GM12878 (cell line): ENCODE measurements at regions not wholly inside any gene's neighbourhood (a gene's known extent, or its start where the extent isn't known, plus 50 kb on each side); places are given as distances from the start of the nearest gene placed in this dataset.
"Not testable (repeated sequence)": the region's sequence is repeated elsewhere in the genome, so short reads cannot be mapped to it uniquely, and the experiment has no call there.

Experiments
- ATAC-seq: fragments of 200-7000 bp; cut with Tn5 transposase; 3 replicates; pipeline ENCODE4 v1.9.1; 2020; ENCODE audit warnings: mild to moderate bottlenecking, moderate library complexity
- BruUV-seq: library from RNA; stranded (reverse); fragments of 400-500 nt; replicated peaks from 2 replicates; lab custom pipeline; 2021; lab: Mats Ljungman, UMichigan
- CTCF ChIA-PET: fragments of 300-600 bp; sonication (Branson Sonifier 250); formaldehyde crosslinking; extraction: SDS; loops from one replicate; lab custom pipeline; 2021; ENCODE audit warnings: inconsistent platforms; lab: Yijun Ruan, JAX
- POLR2A ChIA-PET: fragments of 350-600 bp; formaldehyde crosslinking; extraction: SDS; loops from one replicate; lab custom pipeline; 2021; ENCODE audit warnings: inconsistent platforms; lab: Charles Lee
- RAD21 ChIA-PET: fragments of 300-600 bp; sonication (Branson Sonifier 250); formaldehyde crosslinking; loops from one replicate; lab custom pipeline; 2023; ENCODE audit warnings: antibody characterized with exemption; ENCODE audit not compliant: unreplicated experiment; lab: Charles Lee
- SMC1A ChIA-PET: fragments of 300-600 bp; sonication (Branson Sonifier 250); formaldehyde crosslinking; loops from one replicate; lab custom pipeline; 2023; ENCODE audit not compliant: unreplicated experiment, uncharacterized antibody; lab: Charles Lee
- DNase-seq: peaks from one replicate; pipeline ENCODE4 v3.0.0-alpha.2; 2011; ENCODE audit warnings: low read depth, low spot score
- FAIRE-seq: peaks from 3 replicates; lab custom pipeline; 2011; peaks lifted over from hg19 to GRCh38; lab: Jason Lieb, UNC
- H2AFZ ChIP-seq: 2 replicates; pipeline ENCODE4 v1.6.0; 2011; ENCODE audit warnings: low read depth, low read length, control low read depth; ENCODE audit not compliant: control insufficient read depth
- H3K27ac ChIP-seq: 2 replicates; pipeline ENCODE4 v1.5.1; 2011; ENCODE audit warnings: control low read depth; ENCODE audit not compliant: control insufficient read depth, insufficient read depth
- H3K27me3 ChIP-seq, 2 experiments: replicated peaks in 1 of 2; 2 replicates each; pipeline versions ENCODE4 v1.6.0 to v1.6.1; 2011; ENCODE audit warnings: low read length in 1 of 2; ENCODE audit not compliant: control insufficient read depth in 2 of 2, insufficient read depth in 2 of 2
- H3K36me3 ChIP-seq, 2 experiments: 2 replicates each; pipeline ENCODE4 v1.5.1; 2011; ENCODE audit warnings: low read length in 1 of 2; ENCODE audit not compliant: control insufficient read depth in 2 of 2, insufficient read depth in 2 of 2
- H3K4me1 ChIP-seq: 2 replicates; pipeline ENCODE4 v1.6.1; 2011; ENCODE audit warnings: mild to moderate bottlenecking, low read length, moderate library complexity, mixed read lengths; ENCODE audit not compliant: control insufficient read depth, insufficient read depth
- H3K4me2 ChIP-seq: 2 replicates; pipeline ENCODE4 v1.6.0; 2011; ENCODE audit warnings: control low read depth; ENCODE audit not compliant: control insufficient read depth, insufficient read depth
- H3K4me3 ChIP-seq: fragments of 200-600 bp; sonication (generic); 2 replicates; pipeline ENCODE4 v1.5.1; 2016
- H3K79me2 ChIP-seq: 2 replicates; pipeline ENCODE4 v1.6.0; 2011; ENCODE audit warnings: low read length; ENCODE audit not compliant: control insufficient read depth, insufficient read depth
- H3K9ac ChIP-seq: 2 replicates; pipeline ENCODE4 v1.8.0; 2011; ENCODE audit warnings: low read length, control low read depth, mixed read lengths; ENCODE audit not compliant: control insufficient read depth, insufficient read depth
- H3K9me3 ChIP-seq: replicated peaks from 3 replicates; pipeline ENCODE4 v1.5.1; 2011; ENCODE audit warnings: mild to moderate bottlenecking, low read length; ENCODE audit not compliant: control insufficient read depth, insufficient read depth
- H4K20me1 ChIP-seq: 2 replicates; pipeline ENCODE4 v1.6.0; 2011; ENCODE audit not compliant: control insufficient read depth, insufficient read depth
- FOXK2 ChIP-seq: fragments of 450-650 bp; IDR thresholded peaks from 2 replicates; pipeline ENCODE4 v1.6.1; 2017; ENCODE audit warnings: mild to moderate bottlenecking, moderate library complexity
- RUNX3 ChIP-seq: IDR thresholded peaks from 2 replicates; pipeline ENCODE4 v1.6.1; 2012; ENCODE audit warnings: low read length, inconsistent platforms
- WGBS: methylation state at CpG from one replicate; pipeline ENCODE4 v1.1.6; 2016; ENCODE audit warnings: low lambda C conversion rate; ENCODE audit not compliant: insufficient replicate concordance, insufficient coverage; ENCODE audit errors: missing lambda C conversion rate; 5-methylcytosine and 5-hydroxymethylcytosine counted together
- in situ Hi-C: fragments of 300-500 bp; cut with MboI; formaldehyde crosslinking; loops from 9 replicates; pipeline ENCODE4 v1.14.3; 2018; ENCODE audit warnings: mixed read lengths
- intact Hi-C: fragments of 100-400 bp; cut with micrococcal nuclease; formaldehyde crosslinking; loops from one replicate; pipeline ENCODE4 v1.14.2; 2022; ENCODE audit not compliant: unreplicated experiment
- TF ChIP-seq, protein P1 (sequence below): fragments of 450-650 bp; formaldehyde crosslinking; IDR thresholded peaks from 2 replicates; pipeline ENCODE4 v1.5.0; 2022; ENCODE audit warnings: mild to moderate bottlenecking, missing genetic modification characterization

DNA sequence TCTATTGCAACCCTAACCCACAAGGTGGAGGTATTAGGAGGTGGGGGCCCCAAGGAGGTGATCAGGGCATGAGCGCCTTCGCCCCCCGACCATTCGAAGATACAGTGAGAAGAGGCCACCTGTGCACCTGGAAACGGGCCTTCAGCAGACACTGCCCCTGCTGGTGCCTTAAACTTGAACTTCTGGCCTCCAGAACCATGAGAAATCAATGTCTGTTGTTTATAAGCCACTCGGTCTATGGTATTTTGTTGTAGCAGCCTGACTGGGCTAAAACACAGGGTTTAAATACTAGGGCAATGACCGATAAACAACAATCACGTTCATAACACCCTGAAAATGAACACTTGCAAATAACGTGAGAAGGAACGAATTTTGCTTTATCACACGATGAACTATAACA is 85.2 kb upstream of the USP29 start:
- H4K20me1 ChIP-seq: no peaks in the 10 kb centered on the region
- POLR2A ChIA-PET: no interaction called here
- 55% methylated on average over 11 of the region's 11 CpGs for WGBS

DNA sequence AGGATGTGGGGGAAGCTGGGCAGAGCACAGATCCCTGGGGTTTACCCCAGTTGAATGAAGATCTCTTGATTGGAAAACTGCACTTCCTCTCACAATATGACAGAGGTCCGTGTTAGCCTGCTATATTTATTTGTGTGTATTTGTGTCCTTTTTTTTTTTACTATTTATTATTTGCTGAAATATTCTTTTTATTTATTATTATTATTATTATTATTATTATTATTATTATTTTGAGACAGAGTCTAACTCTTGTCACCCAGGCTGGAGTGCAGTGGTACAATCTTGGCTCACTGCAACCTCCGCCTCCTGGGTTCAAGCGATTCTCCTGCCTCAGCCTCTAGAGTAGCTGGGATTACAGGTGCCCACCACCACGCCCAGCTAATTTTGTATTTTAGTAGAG is 84.0 kb upstream of the USP29 start:
- RAD21 ChIA-PET, H4K20me1 ChIP-seq, DNase-seq, H3K4me1 ChIP-seq, H3K9me3 ChIP-seq, H3K4me3 ChIP-seq, POLR2A ChIA-PET, H3K36me3 ChIP-seq, H3K4me2 ChIP-seq, ATAC-seq, H3K9ac ChIP-seq, H3K79me2 ChIP-seq, FAIRE-seq, BruUV-seq, intact Hi-C loops, H3K27me3 ChIP-seq, H2AFZ ChIP-seq, SMC1A ChIA-PET, in situ Hi-C loops, H3K27ac ChIP-seq, CTCF ChIA-PET: not testable (repeated sequence)
- WGBS: 55% methylated on average over 4 of the region's 4 CpGs

More for the DNA sequence above, 85.2 kb upstream of the USP29 start:
- RAD21 ChIA-PET: no interaction called here
- no TSS peak for BruUV-seq
- no peaks in the 10 kb centered on the region for H3K36me3 ChIP-seq
- TF ChIP-seq, protein P1, sequence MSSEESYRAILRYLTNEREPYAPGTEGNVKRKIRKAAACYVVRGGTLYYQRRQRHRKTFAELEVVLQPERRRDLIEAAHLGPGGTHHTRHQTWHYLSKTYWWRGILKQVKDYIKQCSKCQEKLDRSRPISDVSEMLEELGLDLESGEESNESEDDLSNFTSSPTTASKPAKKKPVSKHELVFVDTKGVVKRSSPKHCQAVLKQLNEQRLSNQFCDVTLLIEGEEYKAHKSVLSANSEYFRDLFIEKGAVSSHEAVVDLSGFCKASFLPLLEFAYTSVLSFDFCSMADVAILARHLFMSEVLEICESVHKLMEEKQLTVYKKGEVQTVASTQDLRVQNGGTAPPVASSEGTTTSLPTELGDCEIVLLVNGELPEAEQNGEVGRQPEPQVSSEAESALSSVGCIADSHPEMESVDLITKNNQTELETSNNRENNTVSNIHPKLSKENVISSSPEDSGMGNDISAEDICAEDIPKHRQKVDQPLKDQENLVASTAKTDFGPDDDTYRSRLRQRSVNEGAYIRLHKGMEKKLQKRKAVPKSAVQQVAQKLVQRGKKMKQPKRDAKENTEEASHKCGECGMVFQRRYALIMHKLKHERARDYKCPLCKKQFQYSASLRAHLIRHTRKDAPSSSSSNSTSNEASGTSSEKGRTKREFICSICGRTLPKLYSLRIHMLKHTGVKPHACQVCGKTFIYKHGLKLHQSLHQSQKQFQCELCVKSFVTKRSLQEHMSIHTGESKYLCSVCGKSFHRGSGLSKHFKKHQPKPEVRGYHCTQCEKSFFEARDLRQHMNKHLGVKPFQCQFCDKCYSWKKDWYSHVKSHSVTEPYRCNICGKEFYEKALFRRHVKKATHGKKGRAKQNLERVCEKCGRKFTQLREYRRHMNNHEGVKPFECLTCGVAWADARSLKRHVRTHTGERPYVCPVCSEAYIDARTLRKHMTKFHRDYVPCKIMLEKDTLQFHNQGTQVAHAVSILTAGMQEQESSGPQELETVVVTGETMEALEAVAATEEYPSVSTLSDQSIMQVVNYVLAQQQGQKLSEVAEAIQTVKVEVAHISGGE (CRISPR knock-in tag): no peak
- TF ChIP-seq FOXK2 (no peak), RUNX3 (no peak)
- H3K4me3 ChIP-seq: no peak overlapping the region
- SMC1A ChIA-PET: no interaction called here
- no peaks in the 10 kb centered on the region; the same call in 2 of the 3 replicates for H3K9me3 ChIP-seq
- ATAC-seq (no peak), FAIRE-seq (no peak), DNase-seq (no peak)
- H3K27me3 ChIP-seq: no peaks in the 10 kb centered on the region
- intact Hi-C loops: no loop called here
- no peaks in the 10 kb centered on the region for H3K79me2 ChIP-seq
- H3K9ac ChIP-seq: no peak overlapping the region
- no peak overlapping the region for H3K4me2 ChIP-seq
- in situ Hi-C loops: no loop called here
- CTCF ChIA-PET: no interaction called here
- no peaks in the 10 kb centered on the region for H3K4me1 ChIP-seq
- H2AFZ ChIP-seq: no peak overlapping the region
- no peak overlapping the region for H3K27ac ChIP-seq
